ENCODE measurements at regions not wholly inside any gene's neighbourhood (a gene's known extent, or its start where the extent isn't known, plus 50 kb on each side); places are given as distances from the start of the nearest gene placed in this dataset.

DNA sequence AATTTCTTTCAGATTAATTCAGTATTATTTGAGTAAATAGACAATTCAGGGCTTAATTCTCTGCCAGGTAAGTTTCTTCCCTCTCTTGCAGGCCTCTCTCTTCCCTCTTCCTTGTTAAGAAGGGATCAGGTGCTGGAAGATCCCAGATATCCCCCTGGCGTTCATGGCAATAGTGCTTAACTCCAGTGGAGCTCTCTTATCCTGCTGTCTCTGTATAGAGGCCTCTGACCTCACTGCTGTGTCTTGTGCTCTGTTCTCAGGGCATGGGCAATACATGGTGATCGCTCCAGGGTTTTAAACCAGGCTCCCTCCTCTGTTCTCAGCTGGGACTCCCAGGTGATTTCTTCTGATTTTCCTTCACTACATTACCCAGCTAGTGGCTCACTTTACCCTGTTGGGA, 226.8 kb downstream of the MC4R start:
- DNase-seq (ENCODE audit: low read depth in 2 of 2): no peak

DNA sequence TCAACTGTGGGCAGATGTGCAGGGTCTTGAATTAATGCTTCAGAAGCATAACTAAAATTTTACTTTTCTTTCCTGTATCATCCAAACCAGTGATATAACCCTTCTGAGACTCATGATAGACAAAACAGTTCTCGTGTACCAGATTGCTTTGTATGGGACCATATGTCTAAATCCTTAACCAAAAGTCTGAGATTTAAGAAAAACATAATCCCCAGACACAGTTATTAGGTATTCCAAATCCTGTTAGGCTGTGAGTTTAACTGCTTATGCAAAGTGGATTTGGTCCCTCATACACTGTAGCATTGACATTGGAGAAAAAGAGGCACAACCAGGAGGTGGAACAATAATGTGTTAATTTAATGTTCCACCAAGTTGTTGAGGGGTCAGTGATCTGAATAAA, 235.0 kb downstream of the PMAIP1 start:
- no peak for DNase-seq (ENCODE audit: low read depth in 2 of 2)

DNA sequence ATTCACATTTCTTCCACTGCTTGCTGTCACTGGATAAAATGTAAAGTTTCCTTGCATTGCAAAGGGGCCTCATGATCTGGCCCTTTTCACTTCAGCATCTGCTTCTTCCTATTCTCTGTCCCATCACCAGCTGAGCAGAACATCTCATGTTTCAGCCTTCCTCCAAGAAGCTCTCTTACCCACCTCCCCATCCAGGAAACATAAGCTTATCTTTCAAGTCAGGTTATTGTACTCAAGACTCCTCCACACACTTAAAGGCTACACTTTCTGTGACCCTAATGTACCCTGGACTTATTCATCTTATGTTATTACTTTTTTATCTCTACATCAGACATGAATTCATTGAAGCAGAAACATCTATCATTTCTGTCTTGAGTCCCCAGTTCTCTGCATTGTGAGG, 230.5 kb downstream of the PMAIP1 start:
- DNase-seq (ENCODE audit: low read depth in 2 of 2): no peak

DNA sequence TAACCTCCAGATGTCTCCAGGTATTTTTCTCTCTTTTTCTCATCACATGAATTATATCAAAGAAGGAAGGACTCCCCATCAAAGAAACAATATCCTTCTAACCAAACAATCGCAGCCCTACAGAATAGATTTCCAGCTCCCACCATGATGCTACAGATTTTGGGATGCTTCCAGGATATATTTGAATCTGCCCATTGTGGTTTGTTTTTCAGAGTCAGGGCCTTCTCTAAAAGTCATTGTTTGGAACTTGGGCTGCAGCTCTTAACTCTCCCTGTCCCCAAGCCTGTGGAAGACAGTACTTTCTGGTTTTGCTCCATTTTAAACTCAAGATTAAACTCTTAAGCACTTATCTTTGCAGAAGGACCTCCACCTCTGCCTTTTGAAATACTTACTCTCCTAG, 223.2 kb downstream of the PMAIP1 start:
- DNase-seq (ENCODE audit: low read depth in 2 of 2): no peak

DNA sequence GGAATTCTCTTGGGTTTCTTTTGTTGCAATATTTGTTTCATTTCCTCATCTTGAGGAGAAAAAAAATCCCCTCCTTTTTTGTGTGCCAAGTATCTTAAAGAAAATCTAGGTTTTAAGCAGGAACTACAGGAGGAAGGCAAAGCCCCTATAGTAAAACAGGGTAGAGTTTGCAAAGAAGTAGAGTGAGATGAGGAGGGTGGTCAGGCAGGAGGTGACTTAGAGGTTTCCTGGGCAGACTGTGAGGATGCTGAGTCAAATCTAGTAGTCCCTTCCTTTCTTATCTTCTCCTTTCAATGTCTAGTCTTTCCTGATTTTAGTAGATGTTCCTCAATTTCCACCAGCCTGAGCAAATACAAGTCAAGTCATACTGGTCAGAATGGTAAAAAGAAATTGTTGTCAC, 222.5 kb downstream of the PMAIP1 start:
- no peak for DNase-seq (ENCODE audit: low read depth in 2 of 2)

DNA sequence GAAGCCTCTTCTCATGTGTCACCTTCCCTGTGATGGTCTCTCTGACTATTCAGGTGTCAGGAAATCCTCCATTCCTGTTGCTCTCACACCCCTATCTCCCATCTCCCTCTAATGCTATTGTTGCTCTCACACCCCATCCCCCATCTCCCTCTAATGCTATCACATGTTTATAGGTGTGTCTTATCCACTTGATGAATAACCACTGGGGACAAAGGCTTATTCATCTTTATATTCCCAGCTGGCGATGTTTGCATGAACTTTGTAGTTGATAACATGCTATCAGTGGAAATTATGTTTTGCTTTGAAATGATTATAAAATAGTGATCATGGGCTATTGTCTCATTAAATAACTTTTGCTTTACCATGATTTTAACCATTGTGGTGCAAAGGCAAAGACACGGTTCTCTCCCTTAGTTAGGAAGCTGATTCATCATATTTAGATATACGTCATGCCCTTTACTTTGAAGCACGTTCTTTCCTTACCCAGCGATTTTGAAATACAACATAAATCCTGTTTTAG, 220.5 kb downstream of the PMAIP1 start:
- no peak for DNase-seq (ENCODE audit: low read depth in 2 of 2)

DNA sequence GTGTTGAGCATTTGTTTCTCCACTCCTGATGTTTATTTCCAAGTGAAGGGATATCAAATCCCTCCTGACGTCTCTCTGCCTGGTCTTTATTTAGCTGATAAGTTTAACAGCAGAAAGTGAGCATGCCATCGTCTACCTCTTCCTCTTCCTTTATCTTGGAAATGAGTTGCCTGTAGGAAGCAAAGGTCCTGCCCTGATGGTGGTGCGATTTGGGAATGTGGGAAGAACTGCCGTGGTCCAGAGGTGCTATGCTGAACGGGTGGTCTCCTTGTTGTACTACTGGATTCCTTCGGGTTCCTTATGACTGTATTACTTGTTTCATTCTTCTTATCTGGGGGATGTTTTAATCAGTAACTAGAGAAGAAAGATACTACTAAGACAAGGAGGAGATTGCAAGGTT, 217.5 kb downstream of the PMAIP1 start:
- DNase-seq (ENCODE audit: low read depth in 2 of 2): no peak

DNA sequence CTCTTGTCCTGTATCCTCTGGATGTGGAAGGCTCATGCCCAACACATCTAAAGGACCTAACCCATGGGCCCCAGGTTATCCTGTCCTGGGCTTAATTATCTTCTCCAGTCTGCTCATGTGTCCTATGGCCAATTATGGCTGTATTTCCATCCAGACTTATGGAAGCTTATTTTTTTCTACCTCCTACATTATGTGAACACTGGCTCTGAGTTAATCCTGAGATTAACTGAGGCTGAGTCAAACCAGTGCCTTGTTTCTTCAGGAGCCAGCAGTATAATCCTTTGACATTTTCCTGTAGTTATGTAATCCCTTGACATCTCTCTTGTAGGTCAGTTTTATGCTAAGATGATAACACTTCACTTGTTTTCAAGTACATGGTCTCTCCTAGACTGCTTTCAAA, 213.6 kb downstream of the PMAIP1 start:
- DNase-seq (ENCODE audit: low read depth in 2 of 2): no peak

DNA sequence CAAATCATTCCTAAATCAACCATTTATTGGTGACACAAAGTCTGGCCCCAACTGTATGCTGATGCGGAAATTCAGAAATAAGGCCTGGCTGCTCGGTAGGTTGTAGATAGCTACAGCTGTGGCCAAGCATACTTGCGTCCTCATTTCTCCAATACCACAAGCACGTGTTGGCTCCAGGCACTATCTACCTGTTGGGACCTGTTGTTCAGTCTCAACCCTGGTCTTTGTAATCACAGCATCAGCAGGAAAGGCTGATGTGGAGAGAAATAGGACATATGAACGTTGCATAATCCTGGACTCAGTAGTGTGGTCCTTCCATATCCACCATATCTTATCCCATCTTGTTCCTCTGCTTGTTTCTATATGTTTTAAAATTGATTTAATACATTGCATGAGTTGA, 212.6 kb downstream of the PMAIP1 start:
- no peak for DNase-seq (ENCODE audit: low read depth in 2 of 2)

DNA sequence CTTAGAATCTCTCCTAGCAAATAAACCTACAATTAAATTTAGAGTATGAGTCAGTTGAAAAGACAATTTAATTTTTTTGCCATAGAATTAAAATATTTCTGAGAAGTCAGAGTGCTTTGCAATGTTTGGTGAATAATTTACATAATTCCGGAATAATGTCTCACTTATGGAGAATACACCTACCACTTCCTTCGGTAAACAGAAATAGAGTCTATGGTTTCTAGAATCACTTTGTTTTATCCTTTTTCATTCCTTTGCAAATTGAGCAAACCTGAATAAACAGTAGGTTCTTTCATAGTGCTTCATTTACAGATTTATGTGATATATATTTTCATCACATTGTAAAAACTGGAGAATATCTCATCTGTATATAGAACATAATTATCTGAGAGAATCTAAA, 211.7 kb downstream of the PMAIP1 start:
- DNase-seq (ENCODE audit: low read depth in 2 of 2): no peak

DNA sequence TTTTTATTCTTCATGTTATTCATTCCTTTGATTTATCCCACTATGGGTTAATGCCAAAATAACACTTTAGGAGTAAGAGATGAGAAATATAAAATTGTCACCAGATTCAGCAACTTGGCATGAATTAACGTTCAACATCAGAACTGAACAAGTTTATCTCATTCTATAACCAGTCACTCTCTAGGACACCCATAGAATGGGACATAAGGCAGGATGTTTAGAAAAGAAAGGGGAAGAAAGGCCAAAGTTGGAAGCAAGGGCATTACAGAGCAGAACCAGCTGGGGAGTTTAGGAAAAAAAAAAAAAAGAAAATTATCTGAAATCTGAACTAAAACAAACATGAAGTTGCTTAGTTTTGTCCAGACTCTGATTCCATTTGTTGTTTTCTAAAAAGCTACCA, 211.0 kb downstream of the PMAIP1 start:
- DNase-seq (ENCODE audit: low read depth in 2 of 2): no peak

DNA sequence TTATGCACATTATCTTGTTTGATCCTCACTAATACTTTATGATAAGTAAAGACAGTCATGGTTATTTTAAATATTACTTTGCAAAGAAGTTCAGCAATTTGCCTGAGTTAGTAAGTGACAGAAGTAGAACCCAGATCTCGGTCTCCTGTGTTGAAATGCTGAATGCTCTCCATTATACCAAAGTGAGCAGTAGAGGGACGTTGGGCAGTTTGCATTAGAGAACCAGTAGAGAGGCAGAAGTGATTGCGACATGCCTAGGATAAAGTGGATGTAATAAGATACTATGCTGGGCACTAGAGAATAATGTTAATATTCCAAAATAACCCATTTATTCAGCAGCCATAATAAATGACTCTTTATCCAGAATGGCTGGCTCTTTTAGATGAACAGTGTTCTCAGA, 201.0 kb downstream of the PMAIP1 start:
- no peak for DNase-seq (ENCODE audit: low read depth in 2 of 2)

DNA sequence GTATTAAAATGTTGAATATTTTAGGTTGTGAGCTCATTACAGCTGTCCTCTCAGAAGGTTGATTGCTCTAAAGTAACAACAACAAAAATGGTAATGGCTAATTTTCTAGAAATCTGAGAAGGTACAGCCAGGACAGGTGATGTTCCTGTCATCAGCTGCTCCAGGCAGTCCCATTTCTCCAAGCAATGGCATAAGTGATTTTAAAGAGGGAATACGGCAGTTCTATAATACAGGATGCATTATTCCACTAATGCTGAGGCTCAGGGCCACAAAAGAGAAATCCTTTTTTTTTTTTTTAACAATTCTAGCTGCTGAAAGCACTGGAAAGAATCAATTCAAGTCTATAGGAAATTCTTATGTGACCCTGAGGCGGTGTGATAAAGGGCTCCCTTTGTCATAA, 199.9 kb downstream of the PMAIP1 start:
- no peak for DNase-seq (ENCODE audit: low read depth in 2 of 2)

DNA sequence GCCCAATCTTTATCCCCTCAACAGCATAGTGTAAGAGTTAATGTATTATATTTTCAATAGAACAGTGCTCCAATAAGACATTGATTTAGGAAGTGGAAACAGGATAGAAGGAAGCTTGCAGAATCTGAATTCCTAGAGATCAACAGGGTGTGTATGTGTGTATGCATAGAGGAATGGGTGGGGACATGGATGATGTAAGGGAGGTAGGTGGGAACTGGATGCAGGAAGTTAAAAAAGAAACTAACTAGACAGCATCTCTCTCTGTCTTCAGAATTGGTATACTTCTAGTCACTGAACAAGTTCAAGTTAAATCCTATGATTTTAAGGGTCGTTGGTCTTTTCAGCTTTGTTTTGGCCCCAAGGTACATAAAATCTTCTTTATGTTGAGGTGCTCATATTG, 196.6 kb downstream of the PMAIP1 start:
- no peak for DNase-seq (ENCODE audit: low read depth in 2 of 2)

DNA sequence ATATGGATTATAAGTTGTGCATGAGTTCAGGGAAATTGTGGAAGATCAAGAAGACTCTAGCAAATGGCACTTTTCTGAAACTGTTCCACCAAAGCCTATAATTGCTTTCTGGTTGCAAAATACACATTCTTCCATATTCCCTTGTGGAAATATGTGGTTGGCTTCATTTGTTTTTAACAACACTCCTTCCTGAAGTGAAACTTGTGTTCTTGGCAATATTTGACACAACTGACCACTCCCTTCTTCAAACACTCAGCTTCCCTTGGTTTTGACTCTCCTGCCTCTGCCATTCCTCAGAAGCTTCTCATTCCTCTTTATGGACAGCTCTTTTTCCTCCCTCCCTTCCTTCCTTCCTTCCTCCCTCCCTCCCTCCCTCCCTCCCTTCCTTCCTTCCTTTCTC, 192.3 kb downstream of the PMAIP1 start:
- no peak for DNase-seq (ENCODE audit: low read depth in 2 of 2)

DNA sequence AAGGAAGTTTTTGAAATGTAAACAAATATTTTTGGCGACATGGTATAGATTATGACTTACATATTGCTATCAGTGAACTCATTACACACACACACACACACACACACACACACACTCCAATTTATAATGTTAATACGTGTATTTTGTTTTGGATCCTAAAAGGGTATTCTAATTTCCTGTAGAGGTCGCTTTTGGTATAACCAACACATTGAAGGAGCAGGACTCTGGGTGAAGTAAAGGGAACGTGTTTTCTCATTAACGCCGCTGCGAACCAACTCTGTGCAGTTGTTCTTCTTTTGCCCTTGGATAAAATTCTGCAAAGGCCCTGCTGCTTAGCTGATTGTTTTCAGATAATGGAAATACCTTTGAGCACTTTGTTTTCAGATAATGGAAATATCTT, 190.4 kb downstream of the PMAIP1 start:
- DNase-seq (ENCODE audit: low read depth in 2 of 2): no peak

DNA sequence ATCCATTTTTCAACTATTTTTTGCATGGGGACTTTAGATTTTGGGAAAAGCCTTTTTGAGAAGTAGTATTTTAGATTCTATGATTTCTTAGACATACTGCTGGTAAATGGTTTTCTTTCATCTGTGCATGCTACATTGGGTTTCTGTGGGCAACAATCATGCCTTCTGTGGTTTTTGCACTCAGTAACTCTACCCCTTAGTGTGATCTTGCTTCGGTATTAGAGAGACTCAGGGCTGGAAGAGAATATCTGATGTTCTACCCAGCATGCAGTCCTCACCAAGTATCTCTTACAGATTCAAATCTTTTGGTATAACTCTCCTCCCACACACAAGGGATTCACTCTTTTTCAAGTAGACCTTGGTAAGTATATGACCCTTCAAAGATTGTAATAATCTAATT, 183.0 kb downstream of the PMAIP1 start:
- DNase-seq (ENCODE audit: low read depth in 2 of 2): no peak

DNA sequence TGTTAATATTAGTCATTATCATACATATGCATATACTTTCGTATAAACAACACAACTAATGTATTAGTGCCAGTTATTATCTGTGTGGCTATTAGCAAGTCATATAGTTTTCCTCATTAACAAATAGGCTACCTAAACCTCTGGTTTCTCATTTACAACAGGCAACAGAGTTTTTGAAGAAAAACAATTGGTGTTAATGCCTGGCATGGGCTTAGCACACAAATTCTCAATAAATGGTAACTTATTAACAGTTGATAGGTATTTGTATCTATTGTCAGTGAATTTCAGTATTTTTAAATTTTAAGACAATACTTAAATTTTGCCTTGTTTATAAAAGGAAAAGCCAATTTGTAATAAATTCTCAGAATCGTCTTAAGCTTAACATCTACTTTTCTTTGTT, 182.5 kb downstream of the PMAIP1 start:
- DNase-seq (ENCODE audit: low read depth in 2 of 2): no peak

DNA sequence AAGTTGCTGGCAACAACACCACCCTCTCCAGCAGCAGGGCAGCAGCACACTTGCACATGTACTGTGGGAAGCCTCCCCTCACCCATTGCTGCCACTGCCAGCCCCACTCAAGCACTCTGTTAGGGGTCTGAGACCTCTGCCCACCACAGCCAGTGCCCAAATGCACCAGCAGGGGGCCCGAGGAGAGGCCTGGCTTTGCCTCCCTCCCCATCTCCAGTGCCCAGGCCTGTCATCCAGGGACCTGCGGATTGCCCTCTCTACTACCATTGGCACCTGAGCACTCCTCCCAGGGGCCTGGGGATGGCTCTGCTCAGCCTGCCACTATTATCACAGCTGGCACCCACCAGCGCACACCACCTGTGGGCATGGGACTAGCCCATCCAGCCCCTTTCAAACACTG, 175.7 kb downstream of the PMAIP1 start:
- DNase-seq (ENCODE audit: low read depth in 2 of 2): no peak

DNA sequence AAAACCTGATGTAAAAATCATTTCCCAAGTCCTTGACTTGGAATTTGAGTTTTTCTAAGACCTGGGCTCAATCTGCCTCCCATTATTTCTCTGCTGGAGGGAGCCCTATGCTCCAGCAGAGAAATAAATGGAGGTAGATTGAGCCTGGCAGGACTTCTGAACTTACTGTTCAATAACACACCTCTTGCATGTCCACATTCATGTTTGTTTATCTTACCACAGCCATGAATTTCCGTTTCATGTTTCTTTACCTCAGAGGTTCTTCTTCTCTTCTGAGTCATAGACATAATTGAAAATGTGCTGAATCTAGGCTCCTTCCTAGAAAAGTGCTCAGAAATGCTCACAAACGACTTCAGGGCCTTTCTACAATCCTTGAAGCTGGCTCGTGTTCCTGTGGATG, 170.8 kb downstream of the PMAIP1 start:
- no peak for DNase-seq (ENCODE audit: low read depth in 2 of 2)

DNA sequence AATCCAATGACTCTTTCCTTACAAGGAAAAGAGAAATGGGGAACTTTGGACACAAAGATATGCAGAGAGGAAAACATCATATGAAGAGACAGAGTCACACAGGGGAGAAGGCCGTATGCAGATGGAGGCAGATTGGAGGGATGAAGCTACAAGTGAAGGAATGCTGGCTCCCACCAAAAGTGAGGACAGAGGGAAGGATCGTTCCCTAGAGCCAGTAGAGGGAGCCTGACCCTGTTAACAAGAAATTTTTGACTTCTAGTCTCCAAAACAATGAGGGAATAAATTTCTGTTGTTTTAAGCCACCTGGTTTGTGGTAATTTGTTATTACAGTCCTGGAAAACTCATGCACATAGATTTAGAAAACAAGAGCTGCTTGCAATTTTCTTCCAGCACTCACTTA, 169.3 kb downstream of the PMAIP1 start:
- no peak for DNase-seq (ENCODE audit: low read depth in 2 of 2)

DNA sequence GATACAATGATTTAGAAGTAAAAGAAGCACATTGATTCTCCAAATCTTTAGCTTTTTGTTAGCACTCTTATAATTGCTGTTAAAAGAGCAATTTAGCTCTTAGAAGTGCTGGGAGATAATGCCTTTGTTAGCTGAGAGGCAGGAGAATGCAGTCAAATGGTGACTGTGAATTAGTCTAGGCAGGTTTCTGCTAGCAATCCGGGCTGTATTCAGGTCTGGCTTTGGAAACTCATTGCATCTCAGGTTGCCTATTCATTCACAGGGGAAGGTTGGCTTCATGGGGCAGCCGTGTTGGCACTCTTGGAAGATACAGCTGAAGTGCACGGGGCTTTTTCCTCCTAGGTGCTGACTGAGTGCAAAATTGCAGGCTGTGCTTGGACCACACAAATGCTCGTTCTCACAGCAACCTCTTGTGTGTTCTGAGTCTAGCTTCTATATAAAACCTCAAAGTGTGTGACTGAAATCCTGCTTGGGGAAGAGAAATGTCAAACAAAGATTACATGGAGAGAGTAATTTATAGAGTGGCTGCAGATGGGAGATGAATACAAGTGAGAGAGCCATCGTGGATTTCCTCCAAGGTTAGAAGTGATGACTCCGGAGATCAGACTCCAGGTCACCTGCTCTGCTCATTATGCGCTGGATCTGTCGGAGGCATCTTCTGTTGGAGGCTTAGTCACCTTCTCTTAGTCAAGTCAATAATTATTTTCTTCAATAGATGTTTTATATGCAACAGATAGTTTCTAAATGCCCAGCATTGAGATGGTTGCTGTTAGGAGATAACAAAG, 167.8 kb downstream of the PMAIP1 start:
- no peak for DNase-seq (ENCODE audit: low read depth in 2 of 2)

DNA sequence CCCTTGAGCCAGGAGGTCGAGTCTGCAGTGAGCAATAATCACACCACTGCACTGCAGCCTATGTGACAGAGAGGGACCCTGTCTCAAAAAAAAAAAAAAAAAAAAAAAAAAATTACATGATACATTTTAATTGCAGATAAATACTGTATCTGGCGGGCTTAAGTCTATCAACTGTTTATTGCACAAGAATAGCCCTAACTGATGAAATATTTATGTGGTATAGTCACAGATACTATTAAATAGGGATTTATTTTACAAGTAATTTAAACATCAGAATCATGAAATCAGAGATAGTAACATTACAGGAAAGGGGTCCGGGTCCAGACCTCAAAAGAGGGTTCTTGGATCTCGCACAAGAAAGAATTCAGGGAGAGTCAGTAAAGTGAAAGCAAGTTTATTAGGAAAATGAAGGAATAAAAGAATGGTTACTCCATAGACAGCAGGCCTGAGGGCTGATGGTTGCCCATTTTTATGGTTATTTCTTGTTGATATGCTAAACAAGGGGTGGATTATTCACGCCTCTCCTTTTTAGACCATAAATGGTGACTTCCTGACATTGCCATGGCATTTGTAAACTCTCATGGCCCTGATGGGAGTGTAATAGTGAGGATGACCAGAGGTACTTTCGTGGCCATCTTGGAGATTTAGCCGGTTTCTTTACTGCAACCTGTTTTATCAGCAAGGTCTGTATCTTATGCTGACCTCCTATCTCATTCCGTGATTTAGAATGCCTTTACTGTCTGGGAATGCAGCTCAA, 166.6 kb downstream of the PMAIP1 start:
- no peak for DNase-seq (ENCODE audit: low read depth in 2 of 2)

Data from stimulated activated CD8-positive, alpha-beta memory T cell treated with anti-CD3 and anti-CD28 coated beads, Interleukin-15, amount 100 ng/mL, for 48 hours (primary cell).